ENCODE measurements at regions not wholly inside any gene's neighbourhood (a gene's known extent, or its start where the extent isn't known, plus 50 kb on each side); places are given as distances from the start of the nearest gene placed in this dataset.
"Not testable (repeated sequence)": the region's sequence is repeated elsewhere in the genome, so short reads cannot be mapped to it uniquely, and the experiment has no call there.

DNA sequence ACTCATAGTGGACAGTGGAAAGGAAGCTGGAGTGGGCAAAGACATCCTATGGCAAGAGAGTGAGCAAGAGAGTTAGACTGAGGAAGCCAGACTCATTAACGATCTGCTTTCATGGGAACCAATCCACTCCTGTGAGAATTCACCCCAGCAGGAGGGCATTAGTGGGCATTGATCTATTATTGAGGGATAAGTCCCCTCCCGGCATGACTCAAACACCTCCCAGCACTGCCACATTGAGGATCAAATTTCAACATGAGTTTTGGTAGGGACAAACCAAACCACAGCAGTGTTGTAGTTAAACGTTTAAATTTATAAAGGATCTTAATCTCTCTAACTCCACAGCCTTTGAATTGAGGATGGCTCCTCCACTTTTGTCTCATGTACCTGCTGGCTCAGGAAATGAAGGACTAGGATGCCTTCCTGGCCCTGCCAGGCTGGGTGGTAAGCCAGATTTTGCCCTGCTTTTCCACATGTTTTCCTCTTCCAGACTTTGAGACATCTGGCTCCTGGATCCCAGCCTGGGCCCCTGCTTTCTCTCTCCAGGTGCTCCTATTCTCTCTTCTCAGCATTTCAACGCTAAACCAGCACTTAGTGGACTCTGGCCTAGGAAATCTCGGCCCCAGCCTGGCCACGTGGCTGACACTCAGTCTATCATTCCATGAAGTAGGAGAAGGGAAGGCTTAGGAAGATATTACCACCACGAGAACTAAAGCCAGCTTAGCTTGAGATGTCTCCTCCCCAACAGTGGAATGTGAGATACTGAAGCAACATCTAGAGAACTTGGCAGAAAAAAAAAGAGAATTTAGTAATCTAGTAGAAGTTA is 96.5 kb upstream of the PIP4K2A start:
- DNase-seq (ENCODE audit: low spot score), result no peak
- no peak for TF ChIP-seq CTCF (IDR thresholded peaks at IDR 0.05)
- H3K4me3 ChIP-seq, result no peak overlapping the region
- no peak overlapping the region for H3K27ac ChIP-seq

DNA sequence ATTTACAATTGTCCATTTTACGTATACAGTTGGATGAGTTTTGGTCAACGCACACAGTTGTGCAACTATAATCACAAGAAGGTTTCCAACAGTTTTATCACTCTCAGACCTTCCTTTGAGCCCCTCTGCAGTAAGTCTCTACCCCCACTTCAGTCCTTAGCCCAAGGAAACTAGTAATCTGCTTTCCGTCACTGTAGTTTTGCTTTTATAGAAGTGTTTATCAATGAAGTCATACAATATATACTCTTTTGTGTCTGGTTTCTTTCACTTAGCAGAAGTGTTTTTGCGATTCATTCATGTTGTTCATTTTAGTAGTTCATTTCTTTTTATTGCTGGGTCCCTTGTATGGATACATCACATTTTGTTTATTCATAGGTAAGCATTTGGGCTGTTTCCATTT is 92.9 kb upstream of the PIP4K2A start:
- no peak for TF ChIP-seq CTCF (IDR thresholded peaks at IDR 0.05)
- no peak overlapping the region for H3K27ac ChIP-seq
- DNase-seq (ENCODE audit: low spot score), result no peak
- no peak overlapping the region for H3K4me3 ChIP-seq

DNA sequence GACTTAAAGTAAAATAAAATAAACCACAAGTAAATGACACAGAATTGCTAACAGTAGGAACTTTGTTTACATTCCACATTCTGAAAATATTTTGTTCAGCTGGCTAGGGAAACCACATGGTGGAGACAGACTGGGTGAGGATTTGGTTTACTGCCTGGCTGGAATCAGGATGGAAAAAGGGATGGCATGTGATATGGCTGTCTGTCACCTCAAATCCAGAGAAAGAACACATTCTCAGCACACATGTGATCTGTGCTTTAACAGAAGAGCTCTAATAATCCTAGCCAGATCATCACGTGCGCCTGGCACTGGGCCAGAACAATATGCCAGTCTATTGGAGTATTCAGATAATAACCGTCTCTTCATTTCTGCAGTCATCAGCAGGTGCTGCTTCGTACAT is 90.9 kb upstream of the PIP4K2A start:
- no peak overlapping the region for H3K27ac ChIP-seq
- no peak for DNase-seq (ENCODE audit: low spot score)
- no peak for TF ChIP-seq CTCF (IDR thresholded peaks at IDR 0.05)
- no peak overlapping the region for H3K4me3 ChIP-seq

DNA sequence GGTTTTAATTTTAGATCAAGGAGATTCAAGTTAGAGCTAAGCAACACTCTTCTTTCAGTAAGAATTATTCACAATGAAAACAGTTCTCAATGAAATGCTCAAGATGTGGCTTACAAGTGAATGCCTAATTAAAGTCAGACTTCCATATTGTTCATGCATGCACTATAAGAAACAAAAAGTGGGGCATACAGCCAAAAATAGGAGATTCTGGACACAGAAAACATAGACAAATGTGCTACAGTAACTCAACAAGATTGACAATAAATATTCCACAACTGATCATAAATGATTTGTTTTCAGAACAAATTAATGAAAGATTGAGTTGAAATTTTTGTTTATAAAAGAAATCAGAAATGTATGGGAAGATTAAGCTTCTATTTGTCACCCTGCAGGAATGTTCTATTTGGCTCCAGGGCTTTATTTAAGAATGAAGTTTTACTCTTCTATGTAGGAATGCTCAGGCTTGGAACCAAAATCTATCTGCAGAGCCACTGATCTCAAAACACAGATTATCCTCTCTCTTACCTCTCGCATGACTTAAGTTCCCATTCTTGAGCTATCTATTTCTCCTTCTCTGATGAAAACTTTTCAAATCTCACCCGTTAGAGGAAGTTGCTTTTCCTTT is 89.0 kb upstream of the PIP4K2A start:
- TF ChIP-seq CTCF (IDR thresholded peaks at IDR 0.05), result no peak
- Histone ChIP-seq H3K4me3 (no peak overlapping the region), H3K27ac (no peak overlapping the region)
- no peak for DNase-seq (ENCODE audit: low spot score)

DNA sequence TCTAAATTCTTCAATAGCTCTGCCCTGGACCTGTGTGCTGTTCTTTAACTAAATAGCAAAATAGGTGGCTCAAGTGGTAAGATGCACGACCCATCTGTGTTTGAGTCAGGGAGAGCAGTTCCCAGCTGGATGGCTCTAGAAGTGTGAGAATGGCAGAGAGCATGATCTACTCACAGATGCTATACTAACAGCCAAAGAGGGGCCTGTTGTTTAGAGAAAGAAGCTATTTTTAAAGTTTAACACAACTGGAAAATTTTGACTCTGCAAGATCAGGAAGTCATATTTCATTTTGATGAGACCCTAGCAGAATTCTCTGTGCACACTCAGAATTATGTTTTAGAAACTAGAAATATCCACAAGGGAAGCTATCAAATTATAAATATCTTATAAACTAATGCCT is 87.4 kb upstream of the PIP4K2A start:
- TF ChIP-seq CTCF (IDR thresholded peaks at IDR 0.05), result no peak
- no peak for DNase-seq (ENCODE audit: low spot score)
- H3K27ac ChIP-seq, result no peak overlapping the region
- H3K4me3 ChIP-seq, result no peak overlapping the region

DNA sequence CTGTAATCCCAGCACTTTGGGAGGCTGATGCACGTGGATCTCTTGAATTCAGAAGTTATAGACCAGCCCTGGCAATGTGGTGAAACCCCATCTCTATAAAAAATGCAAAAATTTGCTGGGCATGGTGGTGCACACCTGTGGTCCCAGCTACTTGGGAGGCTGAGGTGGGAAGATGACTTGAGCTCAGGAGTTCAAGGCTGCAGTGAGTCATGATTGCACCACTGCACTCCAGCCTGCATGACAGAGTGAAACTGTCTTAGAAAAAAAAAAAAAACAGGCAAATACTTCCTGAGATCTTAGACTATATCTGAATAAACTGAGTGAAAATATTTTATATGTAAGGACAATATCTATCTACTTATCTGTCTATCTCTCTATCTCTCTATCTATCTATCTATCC is 83.4 kb upstream of the PIP4K2A start:
- not testable (repeated sequence) for H3K27ac ChIP-seq; H3K4me3 ChIP-seq; DNase-seq (ENCODE audit: low spot score)

- no peak for TF ChIP-seq CTCF (IDR thresholded peaks at IDR 0.05)
These were observed 81.2 kb upstream of the PIP4K2A start for GRCh38 chr10:22795546-22795945.

More at GRCh38 chr10:22795546-22795945, 81.2 kb upstream of the PIP4K2A start:
- no peak overlapping the region for H3K27ac ChIP-seq
- H3K4me3 ChIP-seq, result no peak overlapping the region
- DNase-seq (ENCODE audit: low spot score), result no peak
